Subcutaneous abdominal adipose tissue (tissue), 5 donors: ENCODE measurements at regions not wholly inside any gene's neighbourhood (a gene's known extent, or its start where the extent isn't known, plus 50 kb on each side); places are given as distances from the start of the nearest gene placed in this dataset.

Source experiments
- H3K27ac ChIP-seq: one replicate; pipeline ENCODE4 v1.7.0; 2013; ENCODE audit warnings: low read depth, mild to moderate bottlenecking, inconsistent platforms, low read length, moderate library complexity
- H3K27me3 ChIP-seq, 5 donors: one replicate each; pipeline ENCODE4 v1.7.0; 2013; ENCODE audit warnings: low read length in 5 of 5, inconsistent platforms in 1 of 5; ENCODE audit not compliant: control insufficient read depth in 5 of 5, insufficient read depth in 4 of 5
- H3K36me3 ChIP-seq, 5 donors: one replicate each; pipeline ENCODE4 v1.7.0; 2013; ENCODE audit warnings: low read length in 5 of 5; ENCODE audit not compliant: control insufficient read depth in 5 of 5, insufficient read depth in 5 of 5
- H3K4me1 ChIP-seq, 5 donors: one replicate each; pipeline ENCODE4 v1.7.0; 2013; ENCODE audit warnings: low read length in 5 of 5, mild to moderate bottlenecking in 3 of 5, moderate library complexity in 1 of 5; ENCODE audit not compliant: control insufficient read depth in 5 of 5, insufficient read depth in 5 of 5
- H3K4me3 ChIP-seq, 5 donors: one replicate each; pipeline ENCODE4 v1.7.0; 2013; ENCODE audit warnings: low read length in 5 of 5, low read depth in 1 of 5
- H3K9ac ChIP-seq, 5 donors: one replicate each; pipeline ENCODE4 v1.7.0; 2013; ENCODE audit warnings: low read length in 5 of 5, mild to moderate bottlenecking in 4 of 5, moderate library complexity in 3 of 5
- H3K9me3 ChIP-seq, 5 donors: one replicate each; pipeline ENCODE4 v1.7.0; 2013; ENCODE audit warnings: low read length in 5 of 5; ENCODE audit not compliant: control insufficient read depth in 5 of 5
- donor health status: healthy.
- donor health status: healthy.
- donor health status: healthy.
- donor health status: healthy.
- donor health status: healthy.

- Histone ChIP-seq H3K9ac (no peak overlapping the region), H3K4me1 (peaks cover 0 to 9% (median 0%) of the 10 kb centered on the region in 5 donors), H3K9me3 (no peaks in the 10 kb centered on the region), H3K27ac (no peak overlapping the region), H3K27me3 (no peaks in the 10 kb centered on the region), H3K36me3 (no peaks in the 10 kb centered on the region), H3K4me3 (no peak overlapping the region)
Observed at GRCh38 chr16:75918109-75918508, 191.8 kb upstream of the CPHXL start.

- Histone ChIP-seq H3K36me3 (no peaks in the 10 kb centered on the region), H3K4me1 (peaks cover 0 to 9% (median 0%) of the 10 kb centered on the region in 5 donors), H3K27me3 (no peaks in the 10 kb centered on the region), H3K4me3 (no peak overlapping the region), H3K9ac (no peak overlapping the region), H3K9me3 (no peaks in the 10 kb centered on the region), H3K27ac (no peak overlapping the region)
Observed at GRCh38 chr16:75919664-75920063, 193.4 kb upstream of the CPHXL start.

GRCh38 chr16:75921281-75921680 lies 195.0 kb upstream of the CPHXL start:
- Histone ChIP-seq H3K27ac (no peak overlapping the region), H3K9ac (no peak overlapping the region), H3K4me1 (peaks cover 0 to 9% (median 0%) of the 10 kb centered on the region in 5 donors), H3K4me3 (no peak overlapping the region), H3K27me3 (no peaks in the 10 kb centered on the region), H3K9me3 (no peaks in the 10 kb centered on the region), H3K36me3 (no peaks in the 10 kb centered on the region)

- H3K4me3 ChIP-seq = no peak overlapping the region
- H3K27ac ChIP-seq = no peak overlapping the region
- no peaks in the 10 kb centered on the region for H3K36me3 ChIP-seq
- H3K27me3 ChIP-seq = no peaks in the 10 kb centered on the region
- H3K4me1 ChIP-seq = peaks cover 0 to 9% (median 0%) of the 10 kb centered on the region in 5 donors
- no peaks in the 10 kb centered on the region for H3K9me3 ChIP-seq
- no peak overlapping the region for H3K9ac ChIP-seq
Observed at GRCh38 chr16:75922250-75922649, 196.0 kb upstream of the CPHXL start.

GRCh38 chr16:75924397-75924796 lies 198.1 kb upstream of the CPHXL start:
- H3K4me3 ChIP-seq = no peak overlapping the region
- no peak overlapping the region for H3K27ac ChIP-seq
- H3K27me3 ChIP-seq = no peaks in the 10 kb centered on the region
- H3K9ac ChIP-seq = no peak overlapping the region
- no peaks in the 10 kb centered on the region for H3K36me3 ChIP-seq
- peaks cover 0 to 8% (median 0%) of the 10 kb centered on the region in 5 donors for H3K4me1 ChIP-seq
- no peaks in the 10 kb centered on the region for H3K9me3 ChIP-seq

GRCh38 chr16:75927810-75928209 lies 201.5 kb upstream of the CPHXL start:
- no peak overlapping the region for H3K4me3 ChIP-seq
- no peaks in the 10 kb centered on the region for H3K36me3 ChIP-seq
- no peak overlapping the region for H3K27ac ChIP-seq
- H3K9me3 ChIP-seq = peaks cover 0 to 4% (median 3%) of the 10 kb centered on the region in 5 donors
- no peak overlapping the region for H3K9ac ChIP-seq
- H3K4me1 ChIP-seq = no peaks in the 10 kb centered on the region
- no peaks in the 10 kb centered on the region for H3K27me3 ChIP-seq

GRCh38 chr16:75928295-75928694 lies 202.0 kb upstream of the CPHXL start:
- no peaks in the 10 kb centered on the region for H3K36me3 ChIP-seq
- H3K27ac ChIP-seq = no peak overlapping the region

GRCh38 chr16:75929046-75929445 lies 202.8 kb upstream of the CPHXL start:
- Histone ChIP-seq H3K9ac (no peak overlapping the region), H3K9me3 (peaks cover 0 to 4% (median 3%) of the 10 kb centered on the region in 5 donors), H3K36me3 (no peaks in the 10 kb centered on the region), H3K27me3 (no peaks in the 10 kb centered on the region), H3K4me3 (no peak overlapping the region), H3K27ac (no peak overlapping the region), H3K4me1 (no peaks in the 10 kb centered on the region)

More at GRCh38 chr16:75928295-75928694, 202.0 kb upstream of the CPHXL start:
- Histone ChIP-seq H3K9me3 (peaks cover 0 to 4% (median 3%) of the 10 kb centered on the region in 5 donors), H3K4me1 (no peaks in the 10 kb centered on the region), H3K9ac (no peak overlapping the region), H3K4me3 (no peak overlapping the region), H3K27me3 (no peaks in the 10 kb centered on the region)

GRCh38 chr16:75931043-75931442 lies 204.8 kb upstream of the CPHXL start:
- H3K36me3 ChIP-seq = no peaks in the 10 kb centered on the region
- no peak overlapping the region for H3K9ac ChIP-seq
- H3K27ac ChIP-seq = no peak overlapping the region
- H3K4me3 ChIP-seq = no peak overlapping the region
- peaks cover 0 to 4% (median 3%) of the 10 kb centered on the region in 5 donors for H3K9me3 ChIP-seq
- H3K4me1 ChIP-seq = no peaks in the 10 kb centered on the region
- no peaks in the 10 kb centered on the region for H3K27me3 ChIP-seq

GRCh38 chr16:75931970-75932369 lies 205.7 kb upstream of the CPHXL start:
- peaks cover 0 to 4% (median 3%) of the 10 kb centered on the region in 5 donors for H3K9me3 ChIP-seq

GRCh38 chr16:75938818-75939217 lies 212.5 kb upstream of the CPHXL start:
- Histone ChIP-seq H3K9ac (no peak overlapping the region), H3K27me3 (no peaks in the 10 kb centered on the region), H3K4me1 (no peaks in the 10 kb centered on the region), H3K36me3 (no peaks in the 10 kb centered on the region), H3K9me3 (no peaks in the 10 kb centered on the region), H3K27ac (no peak overlapping the region), H3K4me3 (no peak overlapping the region)

More at GRCh38 chr16:75931970-75932369, 205.7 kb upstream of the CPHXL start:
- Histone ChIP-seq H3K4me1 (no peaks in the 10 kb centered on the region), H3K27me3 (no peaks in the 10 kb centered on the region), H3K4me3 (no peak overlapping the region), H3K36me3 (no peaks in the 10 kb centered on the region), H3K9ac (no peak overlapping the region), H3K27ac (no peak overlapping the region)
